ACC112 (cell line): ENCODE measurements at regions not wholly inside any gene's neighbourhood (a gene's known extent, or its start where the extent isn't known, plus 50 kb on each side); places are given as distances from the start of the nearest gene placed in this dataset.
"Not testable (repeated sequence)": the region's sequence is repeated elsewhere in the genome, so short reads cannot be mapped to it uniquely, and the experiment has no call there.

Experiments
- H2AFZ ChIP-seq: fragments of 200-600 bp; sonication (generic); one replicate; pipeline ENCODE4 v1.6.0; 2017; ENCODE audit warnings: antibody characterized with exemption, low read length; ENCODE audit not compliant: unreplicated experiment
- H3K27ac ChIP-seq: fragments of 200-600 bp; sonication (generic); 2 replicates; pipeline ENCODE4 v1.5.1; 2014; ENCODE audit warnings: low read depth, mild to moderate bottlenecking, antibody characterized with exemption, low read length, moderate library complexity
- H3K27me3 ChIP-seq: fragments of 200-600 bp; sonication (generic); 2 replicates; pipeline ENCODE4 v1.6.1; 2014; ENCODE audit warnings: mild to moderate bottlenecking, antibody characterized with exemption, low read length, moderate library complexity, mixed read lengths; ENCODE audit not compliant: insufficient read depth
- H3K36me3 ChIP-seq: fragments of 200-600 bp; sonication (generic); 2 replicates; pipeline ENCODE4 v1.6.1; 2016; ENCODE audit warnings: mild to moderate bottlenecking, antibody characterized with exemption, low read length, moderate library complexity, mixed read lengths; ENCODE audit not compliant: insufficient read depth
- H3K4me1 ChIP-seq: fragments of 200-600 bp; sonication (generic); one replicate; pipeline ENCODE4 v1.6.1; 2016; ENCODE audit warnings: low read length, mixed read lengths; ENCODE audit not compliant: insufficient read depth, unreplicated experiment, control insufficient read depth
- H3K4me3 ChIP-seq: fragments of 200-600 bp; sonication (generic); 2 replicates; pipeline ENCODE4 v1.5.1; 2014; ENCODE audit warnings: mild to moderate bottlenecking, low read depth, low read length
- H3K79me2 ChIP-seq: fragments of 200-600 bp; sonication (generic); one replicate; pipeline ENCODE4 v1.6.0; 2016; ENCODE audit warnings: low read length; ENCODE audit not compliant: control insufficient read depth, unreplicated experiment, insufficient read depth

- Histone ChIP-seq H3K4me3 (no peak overlapping the region), H3K27me3 (no peaks in the 10 kb centered on the region), H2AFZ (no peak overlapping the region), H3K36me3 (no peaks in the 10 kb centered on the region), H3K27ac (no peak overlapping the region), H3K4me1 (no peaks in the 10 kb centered on the region), H3K79me2 (no peaks in the 10 kb centered on the region)
Observed at GRCh38 chr6:90896075-90896547, 309.2 kb upstream of the MAP3K7 start.

GRCh38 chr6:90895299-90896074, 308.6 kb upstream of the MAP3K7 start:
- no peaks in the 10 kb centered on the region for H3K4me1 ChIP-seq
- H3K27ac ChIP-seq: no peak overlapping the region
- no peaks in the 10 kb centered on the region for H3K79me2 ChIP-seq
- no peak overlapping the region for H3K4me3 ChIP-seq
- no peaks in the 10 kb centered on the region for H3K27me3 ChIP-seq
- H2AFZ ChIP-seq: no peak overlapping the region
- H3K36me3 ChIP-seq: no peaks in the 10 kb centered on the region

- H3K36me3 ChIP-seq: no peaks in the 10 kb centered on the region
- no peaks in the 10 kb centered on the region for H3K4me1 ChIP-seq
- no peak overlapping the region for H2AFZ ChIP-seq
- H3K79me2 ChIP-seq: no peaks in the 10 kb centered on the region
- no peak overlapping the region for H3K4me3 ChIP-seq
- no peaks in the 10 kb centered on the region for H3K27me3 ChIP-seq
- H3K27ac ChIP-seq: no peak overlapping the region
Observed at GRCh38 chr6:90894285-90895130, 307.6 kb upstream of the MAP3K7 start.

GRCh38 chr6:90893400-90893799, 306.5 kb upstream of the MAP3K7 start:
- Histone ChIP-seq H3K4me3 (no peak overlapping the region), H3K27ac (no peak overlapping the region), H2AFZ (no peak overlapping the region), H3K79me2 (no peaks in the 10 kb centered on the region), H3K27me3 (no peaks in the 10 kb centered on the region), H3K4me1 (no peaks in the 10 kb centered on the region), H3K36me3 (no peaks in the 10 kb centered on the region)

GRCh38 chr6:90892271-90892670, 305.4 kb upstream of the MAP3K7 start:
- Histone ChIP-seq H2AFZ (no peak overlapping the region), H3K4me3 (no peak overlapping the region), H3K36me3 (no peaks in the 10 kb centered on the region), H3K27me3 (no peaks in the 10 kb centered on the region), H3K4me1 (no peaks in the 10 kb centered on the region), H3K79me2 (no peaks in the 10 kb centered on the region), H3K27ac (no peak overlapping the region)

- no peaks in the 10 kb centered on the region for H3K4me1 ChIP-seq
- no peak overlapping the region for H2AFZ ChIP-seq
- no peak overlapping the region for H3K27ac ChIP-seq
- no peaks in the 10 kb centered on the region for H3K36me3 ChIP-seq
- no peaks in the 10 kb centered on the region for H3K27me3 ChIP-seq
- no peaks in the 10 kb centered on the region for H3K79me2 ChIP-seq
- no peak overlapping the region for H3K4me3 ChIP-seq
Observed at GRCh38 chr6:90891355-90891754, 304.5 kb upstream of the MAP3K7 start.

- Histone ChIP-seq H3K79me2 (no peaks in the 10 kb centered on the region), H3K36me3 (no peaks in the 10 kb centered on the region), H2AFZ (no peak overlapping the region), H3K27me3 (no peaks in the 10 kb centered on the region), H3K4me1 (no peaks in the 10 kb centered on the region), H3K4me3 (no peak overlapping the region), H3K27ac (no peak overlapping the region)
Observed at GRCh38 chr6:90890683-90891330, 303.9 kb upstream of the MAP3K7 start.

- no peaks in the 10 kb centered on the region for H3K36me3 ChIP-seq
- H2AFZ ChIP-seq: no peak overlapping the region
- H3K27ac ChIP-seq: no peak overlapping the region
- no peaks in the 10 kb centered on the region for H3K27me3 ChIP-seq
- no peak overlapping the region for H3K4me3 ChIP-seq
- H3K79me2 ChIP-seq: no peaks in the 10 kb centered on the region
- no peaks in the 10 kb centered on the region for H3K4me1 ChIP-seq
Observed at GRCh38 chr6:90887764-90888163, 300.9 kb upstream of the MAP3K7 start.

GRCh38 chr6:90885611-90886056, 298.8 kb upstream of the MAP3K7 start:
- Histone ChIP-seq H3K79me2 (no peaks in the 10 kb centered on the region), H3K36me3 (no peaks in the 10 kb centered on the region), H3K27ac (no peak overlapping the region), H2AFZ (no peak overlapping the region), H3K27me3 (no peaks in the 10 kb centered on the region), H3K4me3 (no peak overlapping the region), H3K4me1 (no peaks in the 10 kb centered on the region)

GRCh38 chr6:90885137-90885536, 298.3 kb upstream of the MAP3K7 start:
- not testable (repeated sequence) for H3K27ac ChIP-seq

More at GRCh38 chr6:90885137-90885536, 298.3 kb upstream of the MAP3K7 start:
- H3K27me3 ChIP-seq, H3K4me3 ChIP-seq, H3K79me2 ChIP-seq, H2AFZ ChIP-seq, H3K4me1 ChIP-seq, H3K36me3 ChIP-seq: not testable (repeated sequence)
